IMR-90 (cell line): ENCODE measurements at regions not wholly inside any gene's neighbourhood (a gene's known extent, or its start where the extent isn't known, plus 50 kb on each side); places are given as distances from the start of the nearest gene placed in this dataset.
A peak's percentile ranks its signal among the peaks of the same experiment; 100 is the strongest.

Source experiments
- ATAC-seq: fragments of 200-7000 bp; cut with Tn5 transposase; 2 replicates; pipeline ENCODE4 v1.9.1; 2020; ENCODE audit warnings: low read depth, mild to moderate bottlenecking, moderate library complexity
- BruUV-seq: library from RNA; stranded (reverse); fragments of 400-500 nt; replicated peaks from 2 replicates; lab custom pipeline; 2021; lab: Mats Ljungman, UMichigan
- CTCF ChIA-PET: fragments of 300-600 bp; formaldehyde crosslinking; extraction: SDS; loops from one replicate; lab custom pipeline; 2021; ENCODE audit warnings: antibody characterized with exemption; lab: Yijun Ruan, JAX
- POLR2A ChIA-PET: fragments of 300-600 bp; sonication (Branson Sonifier 250); formaldehyde crosslinking; loops from one replicate; lab custom pipeline; 2022; ENCODE audit warnings: antibody characterized with exemption; ENCODE audit not compliant: unreplicated experiment; lab: Charles Lee
- DNase-seq: peaks from one replicate; pipeline ENCODE4 v3.0.0; 2013
- H2AFZ ChIP-seq: replicated peaks from 2 replicates; pipeline ENCODE3; 2013; ENCODE audit warnings: low read length, mild to moderate bottlenecking; ENCODE audit not compliant: poor library complexity
- H2AK5ac ChIP-seq: 2 replicates; pipeline ENCODE4 v1.6.1; 2013; ENCODE audit warnings: low read depth, low read length, inconsistent platforms
- H2AK9ac ChIP-seq: replicated peaks from 2 replicates; pipeline ENCODE3; 2013; ENCODE audit warnings: mild to moderate bottlenecking, low read depth, low read length, moderate library complexity; ENCODE audit not compliant: poor library complexity
- H2BK120ac ChIP-seq: 2 replicates; pipeline ENCODE4 v1.6.1; 2013; ENCODE audit warnings: low read depth, low read length, inconsistent platforms
- H2BK15ac ChIP-seq: 3 replicates; pipeline ENCODE4 v1.6.1; 2013; ENCODE audit warnings: low read depth, low read length, inconsistent platforms
- H2BK20ac ChIP-seq: 2 replicates; pipeline ENCODE4 v1.6.1; 2013; ENCODE audit warnings: low read depth, mild to moderate bottlenecking, inconsistent platforms, low read length, moderate library complexity
- H2BK5ac ChIP-seq: 2 replicates; pipeline ENCODE4 v1.6.1; 2013; ENCODE audit warnings: mild to moderate bottlenecking, low read depth, low read length, inconsistent platforms; ENCODE audit not compliant: poor library complexity, severe bottlenecking
- H3K14ac ChIP-seq: replicated peaks from 2 replicates; pipeline ENCODE4 v1.6.1; 2013; ENCODE audit warnings: low read depth, low read length, inconsistent platforms
- H3K18ac ChIP-seq: 2 replicates; pipeline ENCODE4 v1.6.1; 2013; ENCODE audit warnings: low read depth, low read length, control low read depth
- H3K23ac ChIP-seq: 2 replicates; pipeline ENCODE4 v1.6.1; 2013; ENCODE audit warnings: low read depth, low read length, inconsistent platforms
- H3K27ac ChIP-seq: 2 replicates; pipeline ENCODE4 v1.5.1; 2013; ENCODE audit warnings: mild to moderate bottlenecking, control low read depth, low read length; ENCODE audit not compliant: insufficient read depth
- H3K27me3 ChIP-seq: 2 replicates; pipeline ENCODE4 v1.6.1; 2013; ENCODE audit warnings: low read length; ENCODE audit not compliant: control insufficient read depth, insufficient read depth
- H3K36me3 ChIP-seq: 2 replicates; pipeline ENCODE4 v1.6.1; 2013; ENCODE audit warnings: low read length, mixed read lengths; ENCODE audit not compliant: control insufficient read depth, insufficient read depth
- H3K4ac ChIP-seq: 2 replicates; pipeline ENCODE4 v1.6.1; 2013; ENCODE audit warnings: low read depth, low read length, inconsistent platforms
- H3K4me1 ChIP-seq: 2 replicates; pipeline ENCODE4 v1.6.1; 2013; ENCODE audit warnings: low read length, mixed read lengths; ENCODE audit not compliant: control insufficient read depth, insufficient read depth
- H3K4me2 ChIP-seq: 2 replicates; pipeline ENCODE4 v1.6.1; 2013; ENCODE audit warnings: low read depth, mild to moderate bottlenecking, control low read depth, low read length, moderate library complexity
- H3K4me3 ChIP-seq: 2 replicates; pipeline ENCODE4 v1.5.1; 2013; ENCODE audit warnings: low read depth, mild to moderate bottlenecking, control low read depth, low read length, moderate library complexity; ENCODE audit not compliant: insufficient read depth
- H3K56ac ChIP-seq: 2 replicates; pipeline ENCODE4 v1.6.1; 2013; ENCODE audit warnings: low read length, inconsistent platforms; ENCODE audit not compliant: insufficient read depth; ENCODE audit errors: extremely low read depth
- H3K79me1 ChIP-seq, 2 experiments: 2 replicates each; pipeline ENCODE4 v1.6.1; 2013; ENCODE audit warnings: low read length in 2 of 2, inconsistent platforms in 1 of 2, low read depth in 1 of 2
- H3K9ac ChIP-seq: 2 replicates; pipeline ENCODE4 v1.6.1; 2013; ENCODE audit warnings: low read depth, low read length, control low read depth
- H3K9me1 ChIP-seq: 2 replicates; pipeline ENCODE4 v1.6.1; 2013; ENCODE audit warnings: low read length, inconsistent platforms; ENCODE audit not compliant: insufficient read depth
- H3K9me3 ChIP-seq: 2 replicates; pipeline ENCODE4 v1.6.1; 2013; ENCODE audit warnings: low read length; ENCODE audit not compliant: control insufficient read depth, insufficient read depth
- H4K20me1 ChIP-seq: 2 replicates; pipeline ENCODE4 v1.6.1; 2013; ENCODE audit warnings: low read length, inconsistent platforms; ENCODE audit not compliant: insufficient read depth
- H4K5ac ChIP-seq: 2 replicates; pipeline ENCODE4 v1.6.1; 2013; ENCODE audit warnings: mild to moderate bottlenecking, low read depth, low read length, control low read depth
- H4K8ac ChIP-seq, 2 experiments: 2 replicates each; pipeline ENCODE4 v1.6.1; 2013; ENCODE audit warnings: low read depth in 2 of 2, low read length in 2 of 2, control low read depth in 1 of 2, inconsistent platforms in 1 of 2
- H4K91ac ChIP-seq: 2 replicates; pipeline ENCODE4 v1.6.1; 2013; ENCODE audit warnings: low read depth, low read length, inconsistent platforms; ENCODE audit not compliant: insufficient read depth
- BHLHE40 ChIP-seq: fragments of 150-350 bp; IDR thresholded peaks from 2 replicates; pipeline ENCODE4 v1.6.1; 2016; ENCODE audit warnings: mild to moderate bottlenecking, low read depth, low read length
- CHD1 ChIP-seq: IDR thresholded peaks from 2 replicates; pipeline ENCODE4 v1.6.1; 2012; ENCODE audit warnings: low read depth, low read length, improper control_type of control experiment
- FOS ChIP-seq: fragments of 150-350 bp; IDR thresholded peaks from 2 replicates; pipeline ENCODE4 v1.6.1; 2016; ENCODE audit warnings: low read depth, low read length
- MAFK ChIP-seq: IDR thresholded peaks from 2 replicates; pipeline ENCODE4 v1.6.1; 2012; ENCODE audit warnings: low read depth, low read length, improper control_type of control experiment
- MAZ ChIP-seq: IDR thresholded peaks from 2 replicates; pipeline ENCODE4 v1.6.1; 2012; ENCODE audit warnings: low read depth, mild to moderate bottlenecking, low read length, improper control_type of control experiment, moderate library complexity, borderline replicate concordance
- MXI1 ChIP-seq: IDR thresholded peaks from 2 replicates; pipeline ENCODE4 v1.6.1; 2012; ENCODE audit warnings: low read depth, mild to moderate bottlenecking, low read length, moderate library complexity, borderline replicate concordance
- NFE2L2 ChIP-seq: fragments of 150-350 bp; IDR thresholded peaks from 2 replicates; pipeline ENCODE4 v1.6.1; 2016; ENCODE audit warnings: low read depth, mild to moderate bottlenecking, low read length
- POLR2A ChIP-seq: IDR thresholded peaks from 2 replicates; pipeline ENCODE4 v1.6.1; 2012; ENCODE audit warnings: mild to moderate bottlenecking, low read depth, low read length
- RAD21 ChIP-seq: IDR thresholded peaks from 2 replicates; pipeline ENCODE4 v1.6.1; 2012; ENCODE audit warnings: low read length, improper control_type of control experiment
- RCOR1 ChIP-seq: IDR thresholded peaks from 2 replicates; pipeline ENCODE4 v1.6.1; 2012; ENCODE audit warnings: mild to moderate bottlenecking, low read length, improper control_type of control experiment; ENCODE audit not compliant: insufficient replicate concordance
- SMC3 ChIP-seq: fragments of 150-350 bp; IDR thresholded peaks from 2 replicates; pipeline ENCODE4 v1.6.1; 2016; ENCODE audit warnings: low read depth, mild to moderate bottlenecking, antibody characterized with exemption, low read length, moderate library complexity
- USF2 ChIP-seq: fragments of 150-350 bp; IDR thresholded peaks from 2 replicates; pipeline ENCODE4 v1.6.1; 2017; ENCODE audit warnings: mild to moderate bottlenecking, antibody characterized with exemption, low read length, low read depth
- WGBS, 2 experiments: methylation state at CpG; one replicate each; pipeline versions ENCODE4 v1.1.5 to v1.1.7; 2013; ENCODE audit warnings: missing lambda C conversion rate in 2 of 2; ENCODE audit not compliant: insufficient read length in 1 of 2; ENCODE audit errors: extremely low coverage in 2 of 2; 5-methylcytosine and 5-hydroxymethylcytosine counted together
- dilution Hi-C: fragments of 300-500 bp; cut with HindIII; formaldehyde crosslinking; loops from one replicate; pipeline ENCODE4 v1.14.3; 2018; ENCODE audit warnings: low sequenced_read_pairs; ENCODE audit not compliant: unreplicated experiment
- in situ Hi-C: fragments of 300-500 bp; cut with MboI; formaldehyde crosslinking; loops from 3 replicates; pipeline ENCODE4 v1.14.3; 2019; ENCODE audit warnings: low sequenced_read_pairs, inconsistent platforms, mixed read lengths
- intact Hi-C: fragments of 100-400 bp; cut with micrococcal nuclease; formaldehyde crosslinking; loops from 2 replicates; pipeline ENCODE4 v1.10.0; 2022
- TF ChIP-seq, protein P1 (sequence below): fragments of 150-350 bp; IDR thresholded peaks from 2 replicates; pipeline ENCODE4 v1.6.1; 2016; ENCODE audit warnings: low read depth, mild to moderate bottlenecking, low read length, moderate library complexity, borderline replicate concordance

DNA sequence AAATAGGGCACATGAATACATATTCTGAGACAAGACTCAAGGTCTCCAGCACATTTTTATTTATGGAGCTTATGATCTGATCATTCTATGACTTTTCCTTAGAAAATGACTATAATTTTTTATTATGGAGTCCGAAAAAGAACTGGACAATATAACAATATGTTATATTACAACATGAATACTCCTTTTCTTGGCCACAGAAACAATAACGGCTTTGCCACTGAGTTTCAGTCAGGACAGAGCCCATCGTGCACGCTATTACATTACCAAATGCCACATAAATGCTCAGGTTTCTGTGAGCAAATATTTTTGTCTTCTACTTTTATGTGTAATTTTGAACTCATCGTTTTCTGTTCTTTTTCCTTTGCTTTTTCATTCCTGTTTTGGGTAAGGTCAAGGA, 509.2 kb upstream of the ZEB2 start:
- Histone ChIP-seq H4K5ac (no peak overlapping the region), H3K18ac (no peak overlapping the region), H3K14ac (no peak overlapping the region), H3K79me1 (no peaks in the 10 kb centered on the region), H2BK15ac (no peak overlapping the region), H2BK20ac (no peak overlapping the region; the same call in 1 of the 2 replicates), H3K27me3 (no peaks in the 10 kb centered on the region), H3K23ac (no peak overlapping the region), H3K4me2 (no peak overlapping the region), H4K20me1 (no peaks in the 10 kb centered on the region), H4K8ac (no peak overlapping the region), H3K27ac (no peak overlapping the region), H3K9me1 (no peaks in the 10 kb centered on the region), H2AK9ac (no peak overlapping the region), H3K9ac (no peak overlapping the region), H3K4me3 (no peak overlapping the region), H4K91ac (no peak overlapping the region), H3K36me3 (no peaks in the 10 kb centered on the region), H3K56ac (no peak overlapping the region; the same call in 1 of the 2 replicates), H2BK120ac (no peak overlapping the region; the same call in 1 of the 2 replicates), H2AK5ac (no peak overlapping the region), H3K4me1 (peaks cover 4% of the 10 kb centered on the region; the same call in 1 of the 2 replicates), H3K4ac (0 out of 2 replicates have a peak overlapping the region, but pooled peaks have one; percentile 15), H2BK5ac (no peak overlapping the region), H3K9me3 (no peaks in the 10 kb centered on the region), H2AFZ (no peak overlapping the region)
- in situ Hi-C loops (no loop called here), dilution Hi-C loops (no loop called here), intact Hi-C loops (loop anchor here (10.0 kb wide), 1 partner anchor 726 kb away; no protein-coding TSS in a partner anchor)
- BruUV-seq = no TSS peak
- CTCF ChIA-PET = no interaction called here
- DNase-seq (no peak), ATAC-seq (no peak)
- POLR2A ChIA-PET = no interaction called here
- WGBS, 2 experiments = no CpG with 5 or more reads among the region's 5 CpGs
- TF ChIP-seq CHD1 = no peak
- TF ChIP-seq SMC3 = no peak
- no peak for TF ChIP-seq USF2
- TF ChIP-seq FOS = no peak
- no peak for TF ChIP-seq MXI1
- no peak for TF ChIP-seq NFE2L2
- TF ChIP-seq BHLHE40 = no peak
- TF ChIP-seq, protein P1, sequence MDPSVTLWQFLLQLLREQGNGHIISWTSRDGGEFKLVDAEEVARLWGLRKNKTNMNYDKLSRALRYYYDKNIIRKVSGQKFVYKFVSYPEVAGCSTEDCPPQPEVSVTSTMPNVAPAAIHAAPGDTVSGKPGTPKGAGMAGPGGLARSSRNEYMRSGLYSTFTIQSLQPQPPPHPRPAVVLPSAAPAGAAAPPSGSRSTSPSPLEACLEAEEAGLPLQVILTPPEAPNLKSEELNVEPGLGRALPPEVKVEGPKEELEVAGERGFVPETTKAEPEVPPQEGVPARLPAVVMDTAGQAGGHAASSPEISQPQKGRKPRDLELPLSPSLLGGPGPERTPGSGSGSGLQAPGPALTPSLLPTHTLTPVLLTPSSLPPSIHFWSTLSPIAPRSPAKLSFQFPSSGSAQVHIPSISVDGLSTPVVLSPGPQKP = no peak
- no peak for TF ChIP-seq RCOR1
- no peak for TF ChIP-seq POLR2A
- no peak for TF ChIP-seq MAZ
- no peak for TF ChIP-seq RAD21
- no peak for TF ChIP-seq MAFK
